BLaER1 (cell line): ENCODE measurements at regions not wholly inside any gene's neighbourhood (a gene's known extent, or its start where the extent isn't known, plus 50 kb on each side); places are given as distances from the start of the nearest gene placed in this dataset.
A peak's percentile ranks its signal among the peaks of the same experiment; 100 is the strongest.

Source experiments
- H3K27ac ChIP-seq: shearing (Covaris generic); formaldehyde crosslinking; 2 replicates; pipeline ENCODE4 v1.8.1; 2022
- H3K27me3 ChIP-seq: shearing (Covaris generic); formaldehyde crosslinking; 2 replicates; pipeline ENCODE4 v1.8.1; 2022
- H3K36me3 ChIP-seq: shearing (Covaris generic); formaldehyde crosslinking; 2 replicates; pipeline ENCODE4 v1.8.1; 2022
- H3K4me1 ChIP-seq: shearing (Covaris generic); formaldehyde crosslinking; 2 replicates; pipeline ENCODE4 v1.8.1; 2022
- H3K4me2 ChIP-seq: shearing (Covaris generic); formaldehyde crosslinking; 2 replicates; pipeline ENCODE4 v1.8.1; 2022
- H3K4me3 ChIP-seq: shearing (Covaris generic); formaldehyde crosslinking; 2 replicates; pipeline ENCODE4 v1.8.1; 2022
- H3K9ac ChIP-seq: shearing (Covaris generic); formaldehyde crosslinking; 2 replicates; pipeline ENCODE4 v1.8.1; 2022
- H3K9me3 ChIP-seq: shearing (Covaris generic); formaldehyde crosslinking; 2 replicates; pipeline ENCODE4 v1.8.1; 2022
- H4K20me1 ChIP-seq: shearing (Covaris generic); formaldehyde crosslinking; 2 replicates; pipeline ENCODE4 v1.8.1; 2022
- Cebpa-rat ChIP-seq: shearing (Covaris generic); IDR thresholded peaks from 2 replicates; pipeline ENCODE4 v1.8.1; 2022

GRCh38 chr2:234345921-234346320 lies 151.0 kb downstream of the ARL4C start:
- Histone ChIP-seq H3K4me3 (no peak overlapping the region), H3K36me3 (no peaks in the 10 kb centered on the region), H3K4me2 (no peak overlapping the region), H3K27me3 (no peaks in the 10 kb centered on the region), H3K9me3 (peaks cover 17% of the 10 kb centered on the region), H3K9ac (no peak overlapping the region), H4K20me1 (no peaks in the 10 kb centered on the region), H3K27ac (no peak overlapping the region), H3K4me1 (peaks cover 16% of the 10 kb centered on the region)
- TF ChIP-seq Cebpa-rat: no peak

- H3K27ac ChIP-seq: no peak overlapping the region
- H3K9me3 ChIP-seq: peaks cover 25% of the 10 kb centered on the region
- H3K4me2 ChIP-seq: no peak overlapping the region
- peaks cover 19% of the 10 kb centered on the region for H3K4me1 ChIP-seq
- H3K9ac ChIP-seq: no peak overlapping the region
- TF ChIP-seq Cebpa-rat: no peak
- no peaks in the 10 kb centered on the region for H4K20me1 ChIP-seq
- no peaks in the 10 kb centered on the region for H3K36me3 ChIP-seq
- no peak overlapping the region for H3K4me3 ChIP-seq
- H3K27me3 ChIP-seq: no peaks in the 10 kb centered on the region
These were observed 152.9 kb downstream of the ARL4C start for GRCh38 chr2:234344012-234344411.

GRCh38 chr2:234343372-234343771 lies 153.5 kb downstream of the ARL4C start:
- TF ChIP-seq Cebpa-rat: no peak
- H3K36me3 ChIP-seq: no peaks in the 10 kb centered on the region
- peaks cover 28% of the 10 kb centered on the region for H3K9me3 ChIP-seq
- H3K4me1 ChIP-seq: peaks cover 24% of the 10 kb centered on the region
- H3K4me2 ChIP-seq: no peak overlapping the region
- H3K9ac ChIP-seq: no peak overlapping the region
- no peak overlapping the region for H3K4me3 ChIP-seq
- H3K27me3 ChIP-seq: no peaks in the 10 kb centered on the region
- H3K27ac ChIP-seq: no peak overlapping the region
- no peaks in the 10 kb centered on the region for H4K20me1 ChIP-seq

GRCh38 chr2:234341306-234341985 lies 155.4 kb downstream of the ARL4C start:
- Histone ChIP-seq H3K9ac (no peak overlapping the region), H3K27ac (no peak overlapping the region), H3K4me1 (peaks cover 33% of the 10 kb centered on the region), H3K36me3 (no peaks in the 10 kb centered on the region), H3K4me3 (no peak overlapping the region), H4K20me1 (no peaks in the 10 kb centered on the region), H3K9me3 (peaks cover 28% of the 10 kb centered on the region), H3K27me3 (no peaks in the 10 kb centered on the region), H3K4me2 (no peak overlapping the region)
- no peak for TF ChIP-seq Cebpa-rat

GRCh38 chr2:234339501-234339900 lies 157.4 kb downstream of the ARL4C start:
- Histone ChIP-seq H3K9me3 (peaks cover 27% of the 10 kb centered on the region), H3K27me3 (no peaks in the 10 kb centered on the region), H3K27ac (no peak overlapping the region), H3K4me2 (no peak overlapping the region), H3K4me1 (peaks cover 42% of the 10 kb centered on the region), H4K20me1 (no peaks in the 10 kb centered on the region), H3K36me3 (no peaks in the 10 kb centered on the region), H3K9ac (no peak overlapping the region), H3K4me3 (no peak overlapping the region)
- TF ChIP-seq Cebpa-rat: no peak

- Histone ChIP-seq H3K27ac (no peak overlapping the region), H3K9me3 (peaks cover 22% of the 10 kb centered on the region), H3K4me1 (peaks cover 42% of the 10 kb centered on the region), H3K36me3 (no peaks in the 10 kb centered on the region), H3K27me3 (no peaks in the 10 kb centered on the region), H3K4me3 (no peak overlapping the region), H3K9ac (no peak overlapping the region), H4K20me1 (no peaks in the 10 kb centered on the region), H3K4me2 (0 out of 2 replicates have a peak overlapping the region, but pooled peaks have one; percentile 5)
- no peak for TF ChIP-seq Cebpa-rat
These were observed 157.9 kb downstream of the ARL4C start for GRCh38 chr2:234339011-234339410.

- H3K9ac ChIP-seq: 0 out of 2 replicates have a peak overlapping the region, but pooled peaks have one; percentile 20
- no peaks in the 10 kb centered on the region for H3K27me3 ChIP-seq
- no peak overlapping the region for H3K4me3 ChIP-seq
- H3K4me2 ChIP-seq: peak overlapping the region; percentile 70
- no peak for TF ChIP-seq Cebpa-rat
- no peaks in the 10 kb centered on the region for H3K36me3 ChIP-seq
- H4K20me1 ChIP-seq: no peaks in the 10 kb centered on the region
- peaks cover 42% of the 10 kb centered on the region for H3K4me1 ChIP-seq
- no peak overlapping the region for H3K27ac ChIP-seq
- peaks cover 11% of the 10 kb centered on the region for H3K9me3 ChIP-seq
These were observed 161.1 kb downstream of the ARL4C start for GRCh38 chr2:234335661-234336228.

- Histone ChIP-seq H3K27me3 (no peaks in the 10 kb centered on the region), H3K4me2 (no peak overlapping the region), H3K36me3 (no peaks in the 10 kb centered on the region), H3K9ac (no peak overlapping the region), H4K20me1 (no peaks in the 10 kb centered on the region), H3K9me3 (peaks cover 11% of the 10 kb centered on the region), H3K4me3 (no peak overlapping the region), H3K27ac (no peak overlapping the region), H3K4me1 (peaks cover 42% of the 10 kb centered on the region)
- no peak for TF ChIP-seq Cebpa-rat
These were observed 162.1 kb downstream of the ARL4C start for GRCh38 chr2:234334756-234335155.

- H4K20me1 ChIP-seq: no peaks in the 10 kb centered on the region
- no peak overlapping the region for H3K27ac ChIP-seq
- no peak overlapping the region for H3K9ac ChIP-seq
- peaks cover 41% of the 10 kb centered on the region for H3K4me1 ChIP-seq
- peaks cover 5% of the 10 kb centered on the region for H3K9me3 ChIP-seq
- H3K36me3 ChIP-seq: no peaks in the 10 kb centered on the region
- TF ChIP-seq Cebpa-rat: no peak
- H3K4me3 ChIP-seq: no peak overlapping the region
- no peaks in the 10 kb centered on the region for H3K27me3 ChIP-seq
- no peak overlapping the region for H3K4me2 ChIP-seq
These were observed 162.7 kb downstream of the ARL4C start for GRCh38 chr2:234334151-234334550.
